Ishikawa (cell line): ENCODE measurements at regions not wholly inside any gene's neighbourhood (a gene's known extent, or its start where the extent isn't known, plus 50 kb on each side); places are given as distances from the start of the nearest gene placed in this dataset.

Source experiments
- CEBPB ChIP-seq: IDR thresholded peaks from 2 replicates; pipeline ENCODE4 v1.6.1; 2012
- CREB1 ChIP-seq: IDR thresholded peaks from 2 replicates; pipeline ENCODE4 v1.6.1; 2012; ENCODE audit warnings: low read depth
- EGR1 ChIP-seq: IDR thresholded peaks from 2 replicates; pipeline ENCODE4 v1.6.1; 2012
- EP300 ChIP-seq: IDR thresholded peaks from 2 replicates; pipeline ENCODE4 v1.6.1; 2012; ENCODE audit warnings: borderline replicate concordance
- FOXM1 ChIP-seq: IDR thresholded peaks from 2 replicates; pipeline ENCODE4 v1.6.1; 2012; ENCODE audit warnings: low read depth, borderline replicate concordance
- NFIC ChIP-seq: IDR thresholded peaks from 2 replicates; pipeline ENCODE4 v1.6.1; 2012
- RAD21 ChIP-seq: IDR thresholded peaks from 2 replicates; pipeline ENCODE4 v1.6.1; 2012; ENCODE audit warnings: low read depth
- REST ChIP-seq: IDR thresholded peaks from 2 replicates; pipeline ENCODE4 v1.6.1; 2012; ENCODE audit warnings: low read depth, mild to moderate bottlenecking
- TAF1 ChIP-seq: IDR thresholded peaks from 2 replicates; pipeline ENCODE4 v1.6.1; 2012; ENCODE audit warnings: low read depth, mild to moderate bottlenecking
- TCF12 ChIP-seq: IDR thresholded peaks from 2 replicates; pipeline ENCODE4 v1.6.1; 2012; ENCODE audit warnings: low read depth
- TEAD4 ChIP-seq: IDR thresholded peaks from 2 replicates; pipeline ENCODE4 v1.6.1; 2012
- YY1 ChIP-seq: IDR thresholded peaks from 2 replicates; pipeline ENCODE4 v1.6.1; 2012; ENCODE audit warnings: low read depth
- ZBTB7A ChIP-seq: IDR thresholded peaks from 2 replicates; pipeline ENCODE4 v1.6.1; 2012; ENCODE audit warnings: low read depth
- TF ChIP-seq, protein P1 (sequence below): IDR thresholded peaks from 2 replicates; pipeline ENCODE4 v1.6.1; 2012
- TF ChIP-seq, protein P2 (sequence below): IDR thresholded peaks from 2 replicates; pipeline ENCODE4 v1.6.1; 2012

GRCh38 chr15:27623560-27624305 is 475.4 kb downstream of the OCA2 start:
- TF ChIP-seq RAD21 (no peak), TEAD4 (no peak), REST (no peak), EGR1 (no peak), FOXM1 (no peak), TCF12 (no peak), YY1 (no peak), EP300 (no peak), CREB1 (no peak), NFIC (no peak)
- TF ChIP-seq, protein P1, sequence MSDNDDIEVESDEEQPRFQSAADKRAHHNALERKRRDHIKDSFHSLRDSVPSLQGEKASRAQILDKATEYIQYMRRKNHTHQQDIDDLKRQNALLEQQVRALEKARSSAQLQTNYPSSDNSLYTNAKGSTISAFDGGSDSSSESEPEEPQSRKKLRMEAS = no peak

GRCh38 chr15:27623149-27623548 is 476.0 kb downstream of the OCA2 start:
- no peak for TF ChIP-seq CREB1
- no peak for TF ChIP-seq REST
- no peak for TF ChIP-seq ZBTB7A
- TF ChIP-seq, protein P1 = no peak
- TF ChIP-seq, protein P2, sequence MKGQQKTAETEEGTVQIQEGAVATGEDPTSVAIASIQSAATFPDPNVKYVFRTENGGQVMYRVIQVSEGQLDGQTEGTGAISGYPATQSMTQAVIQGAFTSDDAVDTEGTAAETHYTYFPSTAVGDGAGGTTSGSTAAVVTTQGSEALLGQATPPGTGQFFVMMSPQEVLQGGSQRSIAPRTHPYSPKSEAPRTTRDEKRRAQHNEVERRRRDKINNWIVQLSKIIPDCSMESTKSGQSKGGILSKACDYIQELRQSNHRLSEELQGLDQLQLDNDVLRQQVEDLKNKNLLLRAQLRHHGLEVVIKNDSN = no peak
- no peak for TF ChIP-seq EP300
- no peak for TF ChIP-seq FOXM1
- no peak for TF ChIP-seq YY1
- no peak for TF ChIP-seq TAF1
- no peak for TF ChIP-seq RAD21
- TF ChIP-seq TCF12 = no peak
- no peak for TF ChIP-seq NFIC
- TF ChIP-seq EGR1 = no peak
- no peak for TF ChIP-seq CEBPB
- TF ChIP-seq TEAD4 = no peak

- TF ChIP-seq CEBPB (no peak), NFIC (no peak), EGR1 (no peak), TCF12 (no peak), YY1 (no peak), FOXM1 (no peak), CREB1 (no peak), ZBTB7A (no peak), TEAD4 (no peak), EP300 (no peak), RAD21 (no peak), REST (no peak), TAF1 (no peak)
- TF ChIP-seq, protein P2 = no peak
Observed at GRCh38 chr15:27622371-27622770, 476.7 kb downstream of the OCA2 start.

DNA sequence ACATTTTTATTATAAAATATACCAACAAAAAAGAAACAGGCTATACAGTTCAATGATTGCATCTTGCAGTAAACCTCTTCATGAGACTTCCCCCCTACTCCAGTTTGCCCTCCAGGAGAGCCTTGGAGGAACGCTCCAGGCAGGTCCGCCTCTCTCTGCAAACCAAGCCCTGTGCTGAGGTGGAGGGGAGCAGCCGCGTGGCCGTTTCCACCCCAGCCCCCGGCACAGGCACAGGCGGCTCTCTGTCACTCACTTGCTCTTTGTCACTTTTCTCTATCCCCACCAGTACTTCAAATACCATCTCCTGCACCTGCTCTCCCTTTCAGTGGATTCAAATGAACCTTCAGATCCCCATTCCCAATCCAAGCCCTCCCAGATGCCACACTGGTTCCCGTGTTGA is 479.9 kb downstream of the OCA2 start:
- TF ChIP-seq EGR1 = no peak
- no peak for TF ChIP-seq CREB1
- TF ChIP-seq REST = no peak
- no peak for TF ChIP-seq TAF1
- TF ChIP-seq CEBPB = no peak
- no peak for TF ChIP-seq TEAD4
- TF ChIP-seq RAD21 = no peak
- no peak for TF ChIP-seq EP300
- TF ChIP-seq, protein P1 = no peak
- no peak for TF ChIP-seq YY1
- TF ChIP-seq, protein P2 = no peak
- no peak for TF ChIP-seq FOXM1
- TF ChIP-seq TCF12 = no peak
- TF ChIP-seq ZBTB7A = no peak
